HG03135 (cell line): ENCODE measurements at regions not wholly inside any gene's neighbourhood (a gene's known extent, or its start where the extent isn't known, plus 50 kb on each side); places are given as distances from the start of the nearest gene placed in this dataset.

Source experiments
- ATAC-seq: cut with Tn5 transposase; IDR thresholded peaks from one replicate; pipeline ENCODE4 v1.9.1; 2021; ENCODE audit warnings: mild to moderate bottlenecking, moderate library complexity; ENCODE audit not compliant: unreplicated experiment

GRCh38 chr1:219283541-219283940 is 109.9 kb downstream of the LYPLAL1 start:
- no peak for ATAC-seq

GRCh38 chr1:219281831-219282230 is 108.2 kb downstream of the LYPLAL1 start:
- ATAC-seq: no peak

DNA sequence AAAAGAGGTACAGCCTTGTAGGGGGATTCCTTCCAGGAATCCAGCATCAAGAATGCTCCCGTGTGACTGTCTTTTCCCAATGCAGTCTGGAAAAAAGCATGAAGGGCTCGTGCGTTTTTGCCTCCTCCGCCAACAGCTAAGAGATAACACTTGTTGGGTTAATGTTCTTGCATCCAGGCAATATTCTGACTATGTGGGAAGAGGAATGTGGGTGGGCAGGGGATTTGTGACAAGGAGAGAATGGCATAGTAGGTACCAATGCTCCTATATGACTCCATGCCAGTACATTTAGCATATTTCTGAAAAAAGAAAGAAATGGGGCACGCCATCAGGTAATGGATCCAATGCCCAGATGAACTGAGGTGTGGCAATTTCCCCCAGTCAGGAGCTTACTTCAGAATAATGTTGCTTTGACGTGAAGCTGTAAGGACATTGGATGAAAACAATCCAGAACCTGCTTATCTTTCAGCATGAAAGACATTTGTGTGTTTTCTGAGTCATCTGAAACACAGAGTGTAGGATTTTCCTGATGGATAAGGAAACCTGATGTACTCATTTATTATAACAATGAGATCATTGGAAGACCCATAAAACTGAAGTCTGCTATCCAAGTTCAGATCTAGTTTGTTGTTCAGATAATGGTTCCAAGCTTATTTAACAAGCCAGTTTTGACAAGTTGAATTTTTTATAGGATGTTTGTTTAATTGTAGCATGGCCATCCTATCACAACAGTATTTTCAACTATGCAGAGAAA is 105.5 kb downstream of the LYPLAL1 start:
- ATAC-seq: no peak

- ATAC-seq: no peak
These were observed 104.6 kb downstream of the LYPLAL1 start for GRCh38 chr1:219278288-219278687.

DNA sequence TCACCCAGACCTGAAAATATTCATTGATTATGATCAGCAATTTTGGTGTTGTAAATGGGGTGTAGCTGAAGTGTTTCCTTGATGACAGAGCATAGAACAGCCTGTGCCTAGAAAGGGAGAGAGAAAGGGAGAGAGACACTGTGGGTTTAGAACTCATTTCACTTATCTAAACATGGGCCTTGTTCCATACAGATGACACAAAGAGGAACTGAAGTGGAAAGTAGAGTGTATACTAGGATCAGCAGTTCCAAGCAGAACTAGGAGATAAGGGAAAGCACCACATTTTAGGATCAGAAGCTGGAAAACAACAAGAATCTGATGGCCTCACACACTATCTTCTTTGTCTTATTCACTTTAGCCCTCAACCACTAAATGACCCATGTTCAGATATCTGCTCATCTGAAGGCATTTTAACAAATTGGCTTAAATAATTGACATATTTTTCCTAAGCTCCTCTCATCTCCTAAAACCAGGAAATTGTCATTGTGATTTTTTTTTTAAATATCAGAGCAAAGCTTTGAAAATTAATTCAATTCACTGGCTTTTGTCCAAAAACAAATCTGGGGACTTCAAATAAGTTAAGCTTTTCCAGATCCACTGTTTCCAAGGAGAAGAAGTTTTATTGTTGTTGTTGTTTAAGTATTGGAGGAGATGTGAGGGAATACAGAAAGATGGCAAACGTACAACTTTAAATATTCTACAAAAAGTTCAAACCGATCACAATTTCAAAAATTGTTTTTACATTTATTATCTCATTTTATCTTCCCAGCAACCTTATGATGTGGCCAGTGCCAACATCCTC is 103.8 kb downstream of the LYPLAL1 start:
- ATAC-seq: no peak

- ATAC-seq: no peak
These were observed 102.5 kb downstream of the LYPLAL1 start for GRCh38 chr1:219276049-219276738.

GRCh38 chr1:219273088-219273686 is 99.5 kb downstream of the LYPLAL1 start:
- ATAC-seq: no peak

DNA sequence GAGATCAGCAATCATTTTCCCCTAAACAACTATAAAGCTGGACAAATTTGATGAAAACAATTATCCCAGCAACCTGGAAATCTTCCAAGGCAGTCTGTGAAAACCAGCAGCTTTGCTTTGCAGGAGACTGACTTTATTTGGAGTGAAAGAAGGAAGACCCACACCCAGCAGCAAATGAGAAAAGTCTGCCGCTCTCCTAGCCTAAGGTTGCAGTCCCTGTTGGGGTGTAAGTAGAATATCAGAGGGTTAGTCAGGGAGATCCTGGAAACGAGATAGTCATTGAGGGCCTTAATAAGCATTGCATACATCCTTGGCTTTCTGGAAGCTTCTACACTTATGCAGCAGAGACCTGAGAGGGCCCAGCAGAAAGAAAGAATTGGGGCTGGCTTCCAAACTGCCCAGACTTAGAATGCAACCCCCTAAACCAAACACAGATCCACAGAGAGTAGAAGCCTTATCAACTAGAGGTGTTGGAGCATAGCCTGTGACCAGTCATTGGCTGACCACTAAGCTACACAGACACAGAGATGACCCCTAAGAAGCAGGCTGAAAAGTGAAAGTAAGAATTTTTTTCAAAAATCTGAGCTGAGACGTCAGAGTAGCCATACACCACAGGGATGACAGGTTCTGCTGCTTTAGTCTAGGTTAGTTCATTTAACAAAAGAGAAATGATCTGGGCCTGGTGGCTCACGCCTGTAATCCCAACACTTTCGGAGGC is 98.3 kb downstream of the LYPLAL1 start:
- no peak for ATAC-seq

DNA sequence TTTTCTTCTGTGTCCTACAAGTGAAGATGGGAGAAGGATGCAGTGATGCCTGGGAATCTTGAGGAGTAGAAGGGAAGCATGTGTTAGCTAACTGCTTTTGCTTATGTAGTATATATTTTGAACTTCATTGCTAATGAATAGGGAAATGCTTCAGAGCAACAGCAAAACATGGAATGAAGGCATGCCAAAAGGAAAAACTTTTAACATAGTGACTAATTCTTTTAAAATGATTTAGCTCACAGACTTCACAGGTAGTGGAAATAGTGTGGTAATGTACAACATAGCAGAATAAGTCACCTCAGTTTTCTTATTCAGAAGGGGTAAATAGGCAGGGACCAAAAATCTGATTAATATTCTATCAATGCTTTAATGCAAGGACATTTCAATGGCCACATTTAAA is 95.5 kb downstream of the LYPLAL1 start:
- no peak for ATAC-seq

DNA sequence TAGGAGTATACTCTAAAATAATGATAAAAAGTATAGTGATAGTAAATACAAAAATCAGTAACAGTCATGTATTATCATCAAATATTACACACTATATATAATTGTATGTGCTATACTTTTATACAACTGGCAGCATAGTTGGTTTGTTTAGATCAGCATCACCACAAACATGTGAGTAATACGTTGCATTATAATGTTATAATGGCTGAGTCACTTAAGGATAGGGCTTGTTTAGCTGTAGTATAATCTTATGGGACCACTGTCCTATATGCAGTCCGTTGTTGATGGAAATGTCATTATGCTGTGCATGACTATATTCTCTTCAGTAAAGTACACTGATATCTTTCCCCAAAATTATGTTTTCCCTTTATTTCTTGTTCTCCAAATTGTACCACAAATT is 92.8 kb downstream of the LYPLAL1 start:
- no peak for ATAC-seq

DNA sequence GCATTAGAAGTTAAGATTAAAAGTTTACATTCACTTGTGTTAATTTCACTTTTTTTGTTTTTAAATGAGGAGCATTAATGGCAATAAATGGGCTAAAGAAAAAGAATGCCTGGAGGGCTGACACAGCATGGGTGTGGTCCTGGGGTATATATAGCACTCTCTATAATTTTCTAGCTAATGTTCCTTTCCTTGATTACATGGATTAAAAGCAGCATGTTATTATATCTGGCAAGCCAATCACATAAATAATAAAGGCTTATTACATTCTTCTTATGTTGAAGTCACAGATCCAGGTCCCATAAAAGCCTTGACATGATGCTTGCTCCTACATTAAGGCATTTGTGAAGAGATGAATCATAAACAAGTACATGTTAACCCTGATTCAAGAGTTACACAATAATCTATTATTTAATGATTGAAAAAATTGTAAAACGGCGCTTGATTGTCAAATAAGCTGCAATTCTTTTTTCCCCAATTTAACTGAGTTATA is 91.4 kb downstream of the LYPLAL1 start:
- ATAC-seq: no peak

- ATAC-seq: no peak
These were observed 90.9 kb downstream of the LYPLAL1 start for GRCh38 chr1:219264561-219264960.
